ENCODE measurements at regions not wholly inside any gene's neighbourhood (a gene's known extent, or its start where the extent isn't known, plus 50 kb on each side); places are given as distances from the start of the nearest gene placed in this dataset.

GRCh38 chr19:31572976-31573298 lies 223.7 kb upstream of the TSHZ3 start:
- no peaks in the 10 kb centered on the region for H3K9me3 ChIP-seq (ENCODE audit: insufficient read depth in 2 of 2, low read depth in 1 of 2, low read length in 1 of 2)
- 95% methylated on average over 8 of the region's 8 CpGs; no CpG with 5 or more reads in 1 of the 2 experiments for WGBS, 2 experiments (ENCODE audit: extremely low coverage in 1 of 2, insufficient coverage in 1 of 2, insufficient read length in 1 of 2, insufficient replicate concordance in 2 of 2, low coverage in 1 of 2, low lambda C conversion rate in 2 of 2, missing lambda C conversion rate in 1 of 2)
- H3K4me2 ChIP-seq (ENCODE audit: insufficient read depth in 1 of 2, low read depth in 2 of 2, low read length in 2 of 2), result no peak overlapping the region
- H3K9ac ChIP-seq (replicated peaks in 1 of 4; ENCODE audit: extremely low read depth in 1 of 4, low read depth in 3 of 4, low read length in 3 of 4), result no peak overlapping the region
- no peaks in the 10 kb centered on the region for H3K27me3 ChIP-seq (replicated peaks in 1 of 4; ENCODE audit: control insufficient read depth in 3 of 4, extremely low read depth in 1 of 4, insufficient read depth in 3 of 4, low read length in 3 of 4)
- no peak overlapping the region for H2BK15ac ChIP-seq (ENCODE audit: low read length)
- H2BK12ac ChIP-seq (ENCODE audit: low read depth, low read length), result no peak overlapping the region
- no peak overlapping the region for H3K4me3 ChIP-seq (ENCODE audit: extremely low read depth in 1 of 4, insufficient read depth in 2 of 4, low read depth in 3 of 4, low read length in 4 of 4)
- no peak overlapping the region for H2BK20ac ChIP-seq (ENCODE audit: low read length)
- DNase-seq (ENCODE audit: low read depth in 1 of 2, low spot score in 2 of 2), result no peak
- H4K91ac ChIP-seq (replicated peaks; ENCODE audit: insufficient read length, low read length), result no peak overlapping the region
- no peak overlapping the region for H2AK5ac ChIP-seq (ENCODE audit: low read depth, low read length)
- peaks cover 0 to 7% (median 2%) of the 10 kb centered on the region in 4 experiments; a peak in 2 of 7 replicates for H3K4me1 ChIP-seq (replicated peaks in 1 of 4; ENCODE audit: control insufficient read depth in 3 of 4, insufficient read depth in 4 of 4, low read length in 3 of 4)
- H3K79me1 ChIP-seq (ENCODE audit: low read depth, low read length), result no peaks in the 10 kb centered on the region
- no peak overlapping the region for H3K4ac ChIP-seq (replicated peaks; ENCODE audit: insufficient read length, low read depth, low read length)
- H3K14ac ChIP-seq (ENCODE audit: insufficient read length), result no peak overlapping the region
- no peak overlapping the region for H2BK120ac ChIP-seq (replicated peaks; ENCODE audit: low read depth, low read length)
- ChIA-PET POLR2A (ENCODE audit: partially characterized antibody) (no interaction called here), CTCF (ENCODE audit: partially characterized antibody) (interaction anchor here (1.2 to 4.5 kb wide), 4 partner anchors 11 to 651 kb away, joined by 4 to 22 read pairs (median 4); no protein-coding TSS in a partner anchor)
- H4K5ac ChIP-seq (ENCODE audit: insufficient read length, low read depth, low read length), result no peak overlapping the region
- no peak overlapping the region for H3K56ac ChIP-seq (replicated peaks; ENCODE audit: insufficient read length, low read depth, low read length)
- no peak overlapping the region for H3K23ac ChIP-seq (ENCODE audit: insufficient read length)
- H3K79me2 ChIP-seq (ENCODE audit: control insufficient read depth in 1 of 2, insufficient read depth in 2 of 2, low read length in 2 of 2), result no peaks in the 10 kb centered on the region
- no peak for FAIRE-seq
- H2AFZ ChIP-seq (ENCODE audit: low read length), result no peak overlapping the region
- no peak overlapping the region for H2BK5ac ChIP-seq (ENCODE audit: low read depth, low read length)
- no peaks in the 10 kb centered on the region for H3K36me3 ChIP-seq (ENCODE audit: control insufficient read depth in 2 of 4, insufficient read depth in 4 of 4, low read length in 3 of 4)
- no peak for TF ChIP-seq ATF2 (IDR thresholded peaks at IDR 0.05; ENCODE audit: low read length)
- TF ChIP-seq SIN3A (conservative IDR thresholded peaks at IDR 0.05 in 1 of 2, IDR thresholded peaks at IDR 0.05 in 1 of 2; ENCODE audit: low read depth in 1 of 2, low read length in 2 of 2), result no peak
- TF ChIP-seq SIX5 (IDR thresholded peaks at IDR 0.05; ENCODE audit: low read depth, low read length), result no peak
- no peak for TF ChIP-seq FOSL1 (IDR thresholded peaks at IDR 0.05; ENCODE audit: insufficient read depth, low read depth, low read length)
- no peak for TF ChIP-seq MAFK (IDR thresholded peaks at IDR 0.05; ENCODE audit: low read depth, low read length)
- no peak for TF ChIP-seq RXRA (IDR thresholded peaks at IDR 0.05; ENCODE audit: insufficient read depth, low read depth, low read length)
- no peak for TF ChIP-seq SUZ12 (IDR thresholded peaks at IDR 0.05; ENCODE audit: low read length)
- TF ChIP-seq CREB1 (IDR thresholded peaks at IDR 0.05), result no peak
- no peak for TF ChIP-seq YY1 (IDR thresholded peaks at IDR 0.05; ENCODE audit: low read depth, low read length)
- TF ChIP-seq SAP30 (IDR thresholded peaks at IDR 0.05; ENCODE audit: insufficient read depth, insufficient replicate concordance, low read length), result no peak
- TF ChIP-seq TAF7 (optimal IDR thresholded peaks at IDR 0.05; ENCODE audit: borderline replicate concordance, low read depth, low read length), result no peak
- H3K27ac ChIP-seq (ENCODE audit: low read depth, low read length), result no peak overlapping the region
- no peak overlapping the region for H4K8ac ChIP-seq (ENCODE audit: extremely low read depth, insufficient read depth, low read length)
- H3K23me2 ChIP-seq (ENCODE audit: low read depth, low read length), result no peaks in the 10 kb centered on the region
- H4K20me1 ChIP-seq (replicated peaks in 1 of 2; ENCODE audit: control insufficient read depth in 1 of 2, insufficient read depth in 2 of 2, low read length in 2 of 2), result no peaks in the 10 kb centered on the region
- no peak overlapping the region for H3K18ac ChIP-seq (ENCODE audit: extremely low read depth, low read length)
